ENCODE measurements at regions not wholly inside any gene's neighbourhood (a gene's known extent, or its start where the extent isn't known, plus 50 kb on each side); places are given as distances from the start of the nearest gene placed in this dataset.
"Not testable (repeated sequence)": the region's sequence is repeated elsewhere in the genome, so short reads cannot be mapped to it uniquely, and the experiment has no call there.

DNA sequence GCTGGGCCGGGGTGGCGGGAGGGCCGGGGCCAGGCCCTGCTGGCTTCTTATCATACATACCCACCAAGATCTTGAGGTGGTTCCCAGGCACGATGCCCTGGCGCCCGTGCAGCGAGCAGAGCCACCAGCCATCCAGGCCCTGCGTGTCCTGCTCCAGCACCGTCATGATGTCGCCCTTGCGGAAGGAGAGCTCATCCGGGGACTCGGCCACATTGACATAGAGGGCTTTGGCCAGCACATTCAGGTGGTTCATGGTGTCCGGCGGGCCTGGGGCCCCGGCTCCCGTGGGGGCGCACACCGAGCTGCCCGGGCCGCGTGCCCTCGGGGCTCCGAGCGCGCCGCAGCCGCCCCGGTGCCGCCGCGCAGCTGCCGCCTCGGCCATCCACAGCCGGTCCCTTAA lies 467.5 kb downstream of the GOLGA6L6 start:
- TF ChIP-seq, protein P1, sequence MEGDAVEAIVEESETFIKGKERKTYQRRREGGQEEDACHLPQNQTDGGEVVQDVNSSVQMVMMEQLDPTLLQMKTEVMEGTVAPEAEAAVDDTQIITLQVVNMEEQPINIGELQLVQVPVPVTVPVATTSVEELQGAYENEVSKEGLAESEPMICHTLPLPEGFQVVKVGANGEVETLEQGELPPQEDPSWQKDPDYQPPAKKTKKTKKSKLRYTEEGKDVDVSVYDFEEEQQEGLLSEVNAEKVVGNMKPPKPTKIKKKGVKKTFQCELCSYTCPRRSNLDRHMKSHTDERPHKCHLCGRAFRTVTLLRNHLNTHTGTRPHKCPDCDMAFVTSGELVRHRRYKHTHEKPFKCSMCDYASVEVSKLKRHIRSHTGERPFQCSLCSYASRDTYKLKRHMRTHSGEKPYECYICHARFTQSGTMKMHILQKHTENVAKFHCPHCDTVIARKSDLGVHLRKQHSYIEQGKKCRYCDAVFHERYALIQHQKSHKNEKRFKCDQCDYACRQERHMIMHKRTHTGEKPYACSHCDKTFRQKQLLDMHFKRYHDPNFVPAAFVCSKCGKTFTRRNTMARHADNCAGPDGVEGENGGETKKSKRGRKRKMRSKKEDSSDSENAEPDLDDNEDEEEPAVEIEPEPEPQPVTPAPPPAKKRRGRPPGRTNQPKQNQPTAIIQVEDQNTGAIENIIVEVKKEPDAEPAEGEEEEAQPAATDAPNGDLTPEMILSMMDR (IDR thresholded peaks at IDR 0.05; ENCODE audit: insufficient read depth, low read depth, low read length), result not testable (repeated sequence)
- TF ChIP-seq EZH2 (IDR thresholded peaks at IDR 0.05; ENCODE audit: insufficient read depth, low read length), result not testable (repeated sequence)
